CD14-positive monocyte (primary cell): ENCODE measurements at regions not wholly inside any gene's neighbourhood (a gene's known extent, or its start where the extent isn't known, plus 50 kb on each side); places are given as distances from the start of the nearest gene placed in this dataset.

Source experiments
- DNase-seq, 3 donors: peaks; one replicate each; pipeline ENCODE4 v3.0.0-alpha.2; 2011 to 2022
- H2AFZ ChIP-seq: 2 replicates; pipeline ENCODE4 v1.6.0; 2012; ENCODE audit warnings: mild to moderate bottlenecking, low read depth, low read length, inconsistent platforms; ENCODE audit not compliant: insufficient read depth, poor library complexity, severe bottlenecking
- H3K27ac ChIP-seq, 2 donors: 1 replicate in 1 of 2; 2 replicates in 1 of 2; pipeline ENCODE4 v1.5.1; 2012 to 2013; ENCODE audit warnings: low read length in 2 of 2, control low read depth in 1 of 2, inconsistent platforms in 1 of 2, low read depth in 1 of 2, mild to moderate bottlenecking in 1 of 2
- H3K27me3 ChIP-seq, 2 donors: one replicate each; pipeline versions ENCODE4 v1.6.0 to v1.6.1; 2011 to 2013; ENCODE audit warnings: low read length in 2 of 2; ENCODE audit not compliant: control insufficient read depth in 2 of 2, insufficient read depth in 2 of 2
- H3K36me3 ChIP-seq, 2 donors: replicated peaks in 1 of 2; 1 replicate in 1 of 2; 2 replicates in 1 of 2; pipeline versions ENCODE4 v1.5.1 to v1.6.1; 2012 to 2013; ENCODE audit warnings: low read length in 2 of 2, control low read depth in 1 of 2, inconsistent platforms in 1 of 2, mild to moderate bottlenecking in 1 of 2; ENCODE audit not compliant: insufficient read depth in 2 of 2, control insufficient read depth in 1 of 2
- H3K4me1 ChIP-seq, 2 donors: 1 replicate in 1 of 2; 2 replicates in 1 of 2; pipeline versions ENCODE4 v1.5.1 to v1.6.1; 2012 to 2013; ENCODE audit warnings: low read length in 2 of 2, control low read depth in 1 of 2, inconsistent platforms in 1 of 2, mild to moderate bottlenecking in 1 of 2, moderate library complexity in 1 of 2; ENCODE audit not compliant: insufficient read depth in 2 of 2, control insufficient read depth in 1 of 2
- H3K4me2 ChIP-seq: replicated peaks from 2 replicates; pipeline ENCODE3; 2012; ENCODE audit warnings: low read length, moderate library complexity, mild to moderate bottlenecking; ENCODE audit not compliant: poor library complexity, severe bottlenecking; ENCODE audit errors: extremely low read depth
- H3K4me3 ChIP-seq, 3 experiments: fragments of 200-600 bp in 1 of 3; sonication (generic) in 1 of 3; replicated peaks in 1 of 3; 1 replicate in 2 of 3; 2 replicates in 1 of 3; pipeline ENCODE4 v1.5.1; 2011 to 2013; ENCODE audit warnings: low read length in 3 of 3, mild to moderate bottlenecking in 3 of 3, control low read depth in 2 of 3, low read depth in 2 of 3, inconsistent platforms in 1 of 3, moderate library complexity in 1 of 3
- H3K79me2 ChIP-seq: 2 replicates; pipeline ENCODE4 v1.6.0; 2012; ENCODE audit warnings: mild to moderate bottlenecking, control low read depth, inconsistent platforms, low read length, moderate library complexity; ENCODE audit not compliant: insufficient read depth
- H3K9ac ChIP-seq: 2 replicates; pipeline ENCODE4 v1.6.0; 2017; ENCODE audit warnings: low read length, mild to moderate bottlenecking; ENCODE audit not compliant: insufficient read depth, poor library complexity, severe bottlenecking
- H3K9me3 ChIP-seq, 2 donors: replicated peaks in 1 of 2; 1 replicate in 1 of 2; 2 replicates in 1 of 2; pipeline versions ENCODE4 v1.5.1 to v1.6.1; 2012 to 2013; ENCODE audit warnings: low read length in 2 of 2, control low read depth in 1 of 2; ENCODE audit not compliant: control insufficient read depth in 1 of 2, insufficient read depth in 1 of 2
- H4K20me1 ChIP-seq: 2 replicates; pipeline ENCODE4 v1.6.0; 2012; ENCODE audit warnings: mild to moderate bottlenecking, low read length, control low read depth, moderate library complexity; ENCODE audit not compliant: insufficient read depth
- H3K27ac Mint-ChIP-seq, 7 donors: one replicate each; pipeline ENCODE4 v1.8.0; 2020; ENCODE audit warnings: mild to moderate bottlenecking in 7 of 7, mixed read lengths in 7 of 7, moderate library complexity in 6 of 7, inconsistent platforms in 2 of 7
- H3K27me3 Mint-ChIP-seq, 3 donors: one replicate each; pipeline ENCODE4 v1.8.0; 2021 to 2022; ENCODE audit warnings: low read depth in 3 of 3, mild to moderate bottlenecking in 3 of 3, mixed read lengths in 3 of 3, moderate library complexity in 3 of 3, inconsistent platforms in 1 of 3
- H3K36me3 Mint-ChIP-seq, 2 donors: one replicate each; pipeline ENCODE4 v1.8.0; 2020; ENCODE audit warnings: mixed read lengths in 2 of 2, inconsistent platforms in 1 of 2, mild to moderate bottlenecking in 1 of 2
- H3K4me1 Mint-ChIP-seq: one replicate; pipeline ENCODE4 v1.8.0; 2020; ENCODE audit warnings: mild to moderate bottlenecking, mixed read lengths
- H3K4me3 Mint-ChIP-seq, 2 donors: one replicate each; pipeline ENCODE4 v1.8.0; 2020; ENCODE audit warnings: mild to moderate bottlenecking in 2 of 2, mixed read lengths in 2 of 2, moderate library complexity in 1 of 2
- H3K9me3 Mint-ChIP-seq, 7 donors: one replicate each; pipeline ENCODE4 v1.8.0; 2020 to 2022; ENCODE audit warnings: mixed read lengths in 7 of 7, mild to moderate bottlenecking in 6 of 7, moderate library complexity in 6 of 7, inconsistent platforms in 2 of 7
- CTCF ChIP-seq: fragments of 200-600 bp; IDR thresholded peaks from one replicate; pipeline ENCODE4 v1.8.0; 2022; ENCODE audit warnings: antibody characterized with exemption, mild to moderate bottlenecking
- WGBS: methylation state at CpG from one replicate; pipeline ENCODE4 v1.1.5; 2013; ENCODE audit warnings: missing lambda C conversion rate; ENCODE audit not compliant: insufficient coverage; 5-methylcytosine and 5-hydroxymethylcytosine counted together
- intact Hi-C, 2 donors: fragments of 100-400 bp; cut with micrococcal nuclease; formaldehyde crosslinking; loops; one replicate each; pipeline versions ENCODE4 v1.15.0 to v1.15.1; 2023

DNA sequence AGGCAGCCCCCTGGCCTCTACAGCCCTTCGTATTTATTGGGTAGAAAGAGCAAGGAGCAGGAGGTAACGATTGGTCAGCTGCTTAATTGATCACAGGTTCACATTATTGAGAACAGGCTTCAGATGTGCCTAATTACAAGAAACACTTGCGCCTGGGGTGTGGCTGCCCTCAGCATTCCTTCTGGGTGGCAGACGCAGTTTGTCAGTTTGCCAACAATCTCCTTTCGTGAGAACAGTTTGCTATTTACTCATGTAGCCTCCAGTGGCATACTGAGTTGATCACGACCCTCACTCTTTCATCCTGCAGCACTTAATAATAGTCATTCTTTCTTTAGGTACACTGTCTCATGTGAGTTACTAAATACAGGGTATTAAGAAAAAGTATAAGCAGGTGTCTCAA lies 985.6 kb downstream of the SLITRK5 start:
- no peaks in the 10 kb centered on the region for H4K20me1 ChIP-seq
- H3K4me1 ChIP-seq = no peaks in the 10 kb centered on the region
- no peaks in the 10 kb centered on the region for H3K36me3 ChIP-seq
- H3K4me2 ChIP-seq = no peak overlapping the region
- no peaks in the 10 kb centered on the region for H3K27me3 ChIP-seq
- DNase-seq = no peak
- no peak overlapping the region for H3K4me3 Mint-ChIP-seq
- no peak overlapping the region for H3K4me3 ChIP-seq
- intact Hi-C loops = no loop called here
- no peak overlapping the region for H3K27ac Mint-ChIP-seq
- no peaks in the 10 kb centered on the region for H3K36me3 Mint-ChIP-seq
- H3K9me3 ChIP-seq = no peaks in the 10 kb centered on the region
- no peak overlapping the region for H3K27ac ChIP-seq
- no peaks in the 10 kb centered on the region for H3K27me3 Mint-ChIP-seq
- H3K4me1 Mint-ChIP-seq = no peaks in the 10 kb centered on the region
- no peaks in the 10 kb centered on the region for H3K79me2 ChIP-seq
- no peak for TF ChIP-seq CTCF
- no peak overlapping the region for H3K9ac ChIP-seq
- 84% methylated on average over 3 of the region's 6 CpGs for whole genome bisulfite sequencing
- H2AFZ ChIP-seq = no peak overlapping the region
- H3K9me3 Mint-ChIP-seq = peaks cover 0 to 4% (median 3%) of the 10 kb centered on the region in 7 donors

DNA sequence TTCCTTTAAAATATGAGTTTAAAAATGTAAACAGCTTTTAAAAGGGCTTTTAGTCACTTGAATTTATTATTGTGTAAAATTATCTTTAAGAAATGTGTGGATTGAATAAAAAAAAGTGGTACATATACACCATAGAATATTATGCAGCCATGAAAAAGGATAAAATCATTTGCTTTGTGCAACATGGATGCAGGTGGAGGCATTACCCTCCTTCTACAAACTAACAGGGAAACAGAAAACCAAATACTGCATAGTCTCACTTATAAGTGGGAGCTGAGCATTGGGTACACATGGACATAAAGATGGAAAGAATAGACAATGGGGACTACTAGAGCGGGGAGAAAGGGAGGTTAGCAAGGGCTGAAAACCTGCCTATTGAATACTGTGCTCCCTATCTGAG lies 999.3 kb downstream of the SLITRK5 start:
- Histone ChIP-seq H3K4me3 (no peak overlapping the region), H3K27ac (no peak overlapping the region), H3K4me2 (no peak overlapping the region), H3K27me3 (no peaks in the 10 kb centered on the region), H3K4me1 (no peaks in the 10 kb centered on the region), H3K36me3 (no peaks in the 10 kb centered on the region), H2AFZ (no peak overlapping the region), H3K9me3 (no peaks in the 10 kb centered on the region), H4K20me1 (no peaks in the 10 kb centered on the region), H3K9ac (no peak overlapping the region), H3K79me2 (no peaks in the 10 kb centered on the region)
- Mint-ChIP-seq H3K36me3 (no peaks in the 10 kb centered on the region), H3K9me3 (peaks cover 0 to 8% (median 5%) of the 10 kb centered on the region in 7 donors), H3K4me1 (no peaks in the 10 kb centered on the region), H3K4me3 (no peak overlapping the region), H3K27ac (no peak overlapping the region), H3K27me3 (peaks cover 0 to 2% (median 0%) of the 10 kb centered on the region in 3 donors)
- intact Hi-C loops = no loop called here
- no peak for DNase-seq
- no CpG with 5 or more reads among the region's 1 CpG for WGBS
- no peak for TF ChIP-seq CTCF
